Natural killer cell (primary cell): ENCODE measurements at regions not wholly inside any gene's neighbourhood (a gene's known extent, or its start where the extent isn't known, plus 50 kb on each side); places are given as distances from the start of the nearest gene placed in this dataset.

Experiments used
- ATAC-seq, 3 donors: fragments of 150-1000 bp in 2 of 3; fragments of 200-7000 bp in 1 of 3; cut with Tn5 transposase; 1 replicate in 1 of 3; 2 replicates in 2 of 3; pipeline ENCODE4 v1.10.0; 2021; ENCODE audit warnings: mild to moderate bottlenecking in 2 of 3, moderate library complexity in 2 of 3
- DNase-seq, 2 donors: peaks; one replicate each; pipeline versions ENCODE4 v3.0.0 to v3.0.0-alpha.2; 2013 to 2021; ENCODE audit warnings: mixed read lengths in 1 of 2
- H3K27ac ChIP-seq: one replicate; pipeline ENCODE4 v1.5.1; 2013; ENCODE audit warnings: mild to moderate bottlenecking, low read length
- H3K27me3 ChIP-seq: one replicate; pipeline ENCODE4 v1.6.1; 2013; ENCODE audit warnings: low read length; ENCODE audit not compliant: control insufficient read depth, insufficient read depth
- H3K36me3 ChIP-seq: one replicate; pipeline ENCODE4 v1.6.1; 2013; ENCODE audit warnings: low read length; ENCODE audit not compliant: control insufficient read depth, insufficient read depth
- H3K4me1 ChIP-seq: one replicate; pipeline ENCODE4 v1.6.1; 2013; ENCODE audit warnings: low read length; ENCODE audit not compliant: control insufficient read depth, insufficient read depth
- H3K4me3 ChIP-seq: one replicate; pipeline ENCODE4 v1.5.1; 2013; ENCODE audit warnings: low read length
- H3K9me3 ChIP-seq: one replicate; pipeline ENCODE4 v1.6.1; 2013; ENCODE audit warnings: low read length; ENCODE audit not compliant: control insufficient read depth, insufficient read depth
- H3K27ac Mint-ChIP-seq, 2 donors: one replicate each; pipeline ENCODE4 v1.8.0; 2022; ENCODE audit warnings: mild to moderate bottlenecking in 2 of 2, mixed read lengths in 2 of 2, moderate library complexity in 1 of 2
- H3K27me3 Mint-ChIP-seq, 2 donors: one replicate each; pipeline ENCODE4 v1.8.0; 2022; ENCODE audit warnings: low read depth in 2 of 2, mixed read lengths in 2 of 2
- H3K36me3 Mint-ChIP-seq: one replicate; pipeline ENCODE4 v1.8.0; 2022; ENCODE audit warnings: mixed read lengths
- H3K4me1 Mint-ChIP-seq, 2 donors: one replicate each; pipeline ENCODE4 v1.8.0; 2022; ENCODE audit warnings: mixed read lengths in 2 of 2
- H3K4me3 Mint-ChIP-seq: one replicate; pipeline ENCODE4 v1.8.0; 2022; ENCODE audit warnings: mild to moderate bottlenecking, moderate library complexity, mixed read lengths
- H3K9me3 Mint-ChIP-seq, 2 donors: one replicate each; pipeline ENCODE4 v1.8.0; 2022; ENCODE audit warnings: mixed read lengths in 2 of 2
- WGBS: methylation state at CpG from one replicate; pipeline ENCODE4 v1.1.7; 2013; ENCODE audit warnings: missing lambda C conversion rate; ENCODE audit not compliant: insufficient coverage; 5-methylcytosine and 5-hydroxymethylcytosine counted together
- intact Hi-C: fragments of 100-400 bp; cut with micrococcal nuclease; formaldehyde crosslinking; loops from one replicate; pipeline ENCODE4 v1.14.2; 2022
- TF ChIP-seq, protein P1 (sequence below): fragments of 200-600 bp; IDR thresholded peaks from one replicate; pipeline ENCODE4 v1.8.0; 2022; ENCODE audit warnings: antibody characterized with exemption

DNA sequence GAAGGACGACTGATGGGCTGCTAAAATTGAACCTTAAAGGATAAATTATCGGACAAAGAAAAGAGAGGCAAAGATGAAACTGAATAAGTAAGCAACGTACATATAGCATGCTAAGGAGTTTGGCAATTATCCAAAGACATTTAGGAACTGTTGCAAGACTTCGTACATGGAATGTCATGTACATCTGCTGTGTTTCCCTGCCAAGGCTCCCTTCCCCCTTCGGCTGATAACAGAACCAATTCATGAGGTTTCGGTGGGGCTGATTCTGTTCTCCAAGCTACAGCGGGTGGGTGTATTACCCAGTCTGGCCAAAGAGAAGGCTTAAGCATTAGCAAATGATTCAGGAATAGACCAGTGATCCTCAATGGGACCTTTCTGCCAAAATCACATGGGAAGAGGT lies 190.9 kb upstream of the FREM1 start:
- Mint-ChIP-seq H3K27me3 (peaks cover 14 to 31% of the 10 kb centered on the region in 2 donors), H3K4me3 (no peak overlapping the region), H3K27ac (no peak overlapping the region), H3K4me1 (no peaks in the 10 kb centered on the region), H3K36me3 (no peaks in the 10 kb centered on the region), H3K9me3 (no peaks in the 10 kb centered on the region)
- H3K36me3 ChIP-seq: no peaks in the 10 kb centered on the region
- H3K4me3 ChIP-seq: no peak overlapping the region
- ATAC-seq (no peak), DNase-seq (no peak)
- TF ChIP-seq, protein P1, sequence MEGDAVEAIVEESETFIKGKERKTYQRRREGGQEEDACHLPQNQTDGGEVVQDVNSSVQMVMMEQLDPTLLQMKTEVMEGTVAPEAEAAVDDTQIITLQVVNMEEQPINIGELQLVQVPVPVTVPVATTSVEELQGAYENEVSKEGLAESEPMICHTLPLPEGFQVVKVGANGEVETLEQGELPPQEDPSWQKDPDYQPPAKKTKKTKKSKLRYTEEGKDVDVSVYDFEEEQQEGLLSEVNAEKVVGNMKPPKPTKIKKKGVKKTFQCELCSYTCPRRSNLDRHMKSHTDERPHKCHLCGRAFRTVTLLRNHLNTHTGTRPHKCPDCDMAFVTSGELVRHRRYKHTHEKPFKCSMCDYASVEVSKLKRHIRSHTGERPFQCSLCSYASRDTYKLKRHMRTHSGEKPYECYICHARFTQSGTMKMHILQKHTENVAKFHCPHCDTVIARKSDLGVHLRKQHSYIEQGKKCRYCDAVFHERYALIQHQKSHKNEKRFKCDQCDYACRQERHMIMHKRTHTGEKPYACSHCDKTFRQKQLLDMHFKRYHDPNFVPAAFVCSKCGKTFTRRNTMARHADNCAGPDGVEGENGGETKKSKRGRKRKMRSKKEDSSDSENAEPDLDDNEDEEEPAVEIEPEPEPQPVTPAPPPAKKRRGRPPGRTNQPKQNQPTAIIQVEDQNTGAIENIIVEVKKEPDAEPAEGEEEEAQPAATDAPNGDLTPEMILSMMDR: no peak
- H3K9me3 ChIP-seq: no peaks in the 10 kb centered on the region
- no peaks in the 10 kb centered on the region for H3K27me3 ChIP-seq
- intact Hi-C loops: no loop called here
- no peaks in the 10 kb centered on the region for H3K4me1 ChIP-seq
- H3K27ac ChIP-seq: no peak overlapping the region
- WGBS: 89% methylated on average over 7 of the region's 7 CpGs

DNA sequence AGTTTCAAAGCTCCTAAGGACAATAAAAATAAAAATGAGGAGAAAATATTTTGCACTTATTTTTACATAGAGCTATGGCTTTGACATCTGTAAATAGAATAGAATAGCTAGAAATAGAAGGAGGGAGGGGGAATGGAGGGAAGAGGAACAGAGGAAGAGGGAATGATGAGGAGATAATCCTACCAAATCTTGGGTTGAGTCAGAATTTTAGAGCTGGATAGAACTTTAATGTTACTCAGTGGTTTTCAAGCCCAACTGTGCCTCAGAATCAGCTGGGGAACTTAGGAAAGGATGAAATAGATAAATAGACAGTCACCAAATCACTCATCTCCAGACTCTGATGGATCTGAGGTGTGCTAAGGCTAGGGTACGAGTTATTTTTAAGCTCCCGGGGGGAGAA lies 190.3 kb upstream of the FREM1 start:
- Mint-ChIP-seq H3K4me3 (no peak overlapping the region), H3K27me3 (peaks cover 14 to 28% of the 10 kb centered on the region in 2 donors), H3K9me3 (no peaks in the 10 kb centered on the region), H3K36me3 (no peaks in the 10 kb centered on the region), H3K27ac (no peak overlapping the region), H3K4me1 (no peaks in the 10 kb centered on the region)
- H3K9me3 ChIP-seq: no peaks in the 10 kb centered on the region
- H3K27me3 ChIP-seq: peaks cover under 1% of the 10 kb centered on the region
- ATAC-seq (no peak), DNase-seq (no peak)
- no peaks in the 10 kb centered on the region for H3K36me3 ChIP-seq
- TF ChIP-seq, protein P1: no peak
- no peak overlapping the region for H3K4me3 ChIP-seq
- H3K4me1 ChIP-seq: no peaks in the 10 kb centered on the region
- 46% methylated on average over 2 of the region's 2 CpGs for WGBS
- no peak overlapping the region for H3K27ac ChIP-seq
- intact Hi-C loops: no loop called here

DNA sequence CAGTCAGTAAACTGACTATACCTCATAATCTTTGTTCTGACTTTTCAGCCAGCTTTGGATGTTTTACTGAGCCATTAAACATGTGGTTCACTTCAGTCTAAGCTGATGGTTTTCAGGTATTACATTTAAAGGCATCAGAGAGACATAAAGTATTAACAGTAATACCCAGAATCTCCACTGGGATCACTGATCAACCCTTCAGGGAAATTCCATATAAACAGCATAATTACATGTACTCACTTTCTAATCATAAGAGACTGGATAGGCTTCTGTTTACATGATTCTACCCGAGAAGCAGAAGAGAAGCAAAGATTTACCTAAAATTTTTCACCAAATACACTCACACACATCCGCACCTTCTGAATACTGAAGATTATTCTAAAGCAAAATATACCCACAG lies 186.7 kb upstream of the FREM1 start:
- Mint-ChIP-seq H3K36me3 (no peaks in the 10 kb centered on the region), H3K27ac (no peak overlapping the region), H3K4me3 (no peak overlapping the region), H3K9me3 (no peaks in the 10 kb centered on the region), H3K4me1 (no peaks in the 10 kb centered on the region), H3K27me3 (peaks cover 12 to 19% of the 10 kb centered on the region in 2 donors)
- ATAC-seq: no peak
- intact Hi-C loops: no loop called here
- TF ChIP-seq, protein P1: no peak
- peaks cover 2% of the 10 kb centered on the region for H3K27me3 ChIP-seq
- H3K9me3 ChIP-seq: no peaks in the 10 kb centered on the region
- no peak for DNase-seq
- H3K4me1 ChIP-seq: no peaks in the 10 kb centered on the region
- no peak overlapping the region for H3K4me3 ChIP-seq
- H3K27ac ChIP-seq: no peak overlapping the region
- H3K36me3 ChIP-seq: no peaks in the 10 kb centered on the region
- WGBS: 85% methylated on average over 1 of the region's 2 CpGs

- intact Hi-C loops: no loop called here
- Mint-ChIP-seq H3K27me3 (peaks cover 0 to 5% of the 10 kb centered on the region in 2 donors), H3K9me3 (no peaks in the 10 kb centered on the region), H3K4me1 (no peaks in the 10 kb centered on the region), H3K36me3 (no peaks in the 10 kb centered on the region), H3K4me3 (no peak overlapping the region), H3K27ac (no peak overlapping the region)
- H3K4me1 ChIP-seq: no peaks in the 10 kb centered on the region
- H3K4me3 ChIP-seq: no peak overlapping the region
- ATAC-seq (no peak), DNase-seq (no peak)
- H3K27me3 ChIP-seq: no peaks in the 10 kb centered on the region
- H3K36me3 ChIP-seq: no peaks in the 10 kb centered on the region
- WGBS: 88% methylated on average over 2 of the region's 3 CpGs
- H3K9me3 ChIP-seq: no peaks in the 10 kb centered on the region
- no peak overlapping the region for H3K27ac ChIP-seq
- TF ChIP-seq, protein P1: no peak
Measured at GRCh38 chr9:15086778-15087324, 176.6 kb upstream of the FREM1 start.
